VCaP (cell line): ENCODE measurements at regions not wholly inside any gene's neighbourhood (a gene's known extent, or its start where the extent isn't known, plus 50 kb on each side); places are given as distances from the start of the nearest gene placed in this dataset.

ENCODE experiments used
- H3K27ac ChIP-seq: fragments of 450-650 bp; 2 replicates; pipeline ENCODE4 v1.5.1; 2017
- TF ChIP-seq, protein P1 (sequence below): fragments of 450-650 bp; conservative IDR thresholded peaks from 2 replicates; pipeline ENCODE4 v1.5.1; 2017; ENCODE audit warnings: mild to moderate bottlenecking, moderate library complexity

DNA sequence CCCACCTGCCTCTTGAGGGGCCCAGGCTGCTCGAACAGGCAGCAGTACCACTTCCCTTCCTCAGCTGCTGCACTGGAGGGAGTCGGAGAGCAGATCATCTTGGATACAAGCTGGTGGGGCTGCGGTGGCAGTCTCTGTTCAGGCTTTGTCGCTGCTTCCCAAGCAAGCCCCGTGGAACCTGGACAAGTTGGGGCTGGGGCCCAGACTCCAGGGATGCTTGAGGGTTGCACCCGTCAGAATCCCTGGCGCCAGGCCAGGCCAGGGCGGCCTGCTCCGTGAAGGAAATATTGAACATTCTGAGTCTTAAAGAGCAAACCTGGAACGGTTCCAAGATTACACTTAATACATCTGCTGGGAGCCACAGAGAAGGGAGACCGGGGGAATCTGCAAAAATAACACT lies 310.1 kb upstream of the SORL1-AS1 start:
- TF ChIP-seq, protein P1, sequence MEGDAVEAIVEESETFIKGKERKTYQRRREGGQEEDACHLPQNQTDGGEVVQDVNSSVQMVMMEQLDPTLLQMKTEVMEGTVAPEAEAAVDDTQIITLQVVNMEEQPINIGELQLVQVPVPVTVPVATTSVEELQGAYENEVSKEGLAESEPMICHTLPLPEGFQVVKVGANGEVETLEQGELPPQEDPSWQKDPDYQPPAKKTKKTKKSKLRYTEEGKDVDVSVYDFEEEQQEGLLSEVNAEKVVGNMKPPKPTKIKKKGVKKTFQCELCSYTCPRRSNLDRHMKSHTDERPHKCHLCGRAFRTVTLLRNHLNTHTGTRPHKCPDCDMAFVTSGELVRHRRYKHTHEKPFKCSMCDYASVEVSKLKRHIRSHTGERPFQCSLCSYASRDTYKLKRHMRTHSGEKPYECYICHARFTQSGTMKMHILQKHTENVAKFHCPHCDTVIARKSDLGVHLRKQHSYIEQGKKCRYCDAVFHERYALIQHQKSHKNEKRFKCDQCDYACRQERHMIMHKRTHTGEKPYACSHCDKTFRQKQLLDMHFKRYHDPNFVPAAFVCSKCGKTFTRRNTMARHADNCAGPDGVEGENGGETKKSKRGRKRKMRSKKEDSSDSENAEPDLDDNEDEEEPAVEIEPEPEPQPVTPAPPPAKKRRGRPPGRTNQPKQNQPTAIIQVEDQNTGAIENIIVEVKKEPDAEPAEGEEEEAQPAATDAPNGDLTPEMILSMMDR = no peak
- no peak overlapping the region for H3K27ac ChIP-seq

DNA sequence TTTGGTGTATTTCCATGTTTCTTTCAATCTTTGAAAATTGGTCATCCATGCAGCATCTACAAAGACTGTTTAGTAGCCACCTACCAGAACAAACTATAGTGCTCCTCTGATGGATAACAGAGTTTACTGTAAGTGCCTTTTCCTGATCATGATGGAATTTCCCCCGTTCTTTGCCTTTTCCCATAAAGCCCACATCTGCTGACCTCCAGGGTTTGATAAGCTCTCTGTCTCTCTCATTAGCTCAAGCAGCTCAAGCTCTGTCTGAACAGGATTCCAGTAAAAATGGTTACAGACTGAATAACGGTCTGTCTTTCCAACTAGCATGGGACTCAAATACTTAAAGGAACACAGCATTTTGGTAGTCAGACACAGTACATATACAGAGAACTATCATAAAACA lies 308.4 kb upstream of the SORL1-AS1 start:
- no peak overlapping the region for H3K27ac ChIP-seq
- TF ChIP-seq, protein P1 = no peak

DNA sequence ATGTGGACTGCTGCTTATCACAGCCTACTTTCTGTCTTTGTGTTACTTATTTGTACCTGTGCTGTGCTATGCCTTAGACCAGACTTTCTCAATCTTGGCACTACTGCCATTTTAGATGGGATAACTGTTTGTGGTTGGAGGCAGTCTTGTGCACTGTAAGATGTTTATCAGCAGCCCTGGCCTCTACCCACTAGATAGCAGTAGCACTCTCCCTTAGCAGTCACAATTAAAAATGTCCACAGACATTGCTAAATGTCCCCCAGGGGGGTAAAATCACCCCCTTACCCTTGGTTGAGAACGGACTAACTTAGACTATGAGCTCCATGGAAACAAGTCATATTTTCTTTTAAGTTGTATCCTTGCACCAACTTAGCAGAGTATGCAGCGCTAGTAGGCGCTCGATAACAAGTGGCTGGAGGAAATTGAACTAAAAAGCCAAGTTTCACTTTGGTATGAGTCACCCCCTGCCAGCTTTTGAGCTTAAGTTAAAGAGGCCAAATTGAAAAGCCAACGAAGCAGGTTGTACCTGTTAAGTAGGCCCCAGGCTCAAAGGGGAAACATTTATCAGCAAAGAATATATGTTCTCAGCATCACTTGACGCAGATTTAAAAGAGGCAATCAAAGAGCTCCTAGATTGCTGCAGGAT lies 304.8 kb upstream of the SORL1-AS1 start:
- no peak overlapping the region for H3K27ac ChIP-seq
- TF ChIP-seq, protein P1 = no peak

DNA sequence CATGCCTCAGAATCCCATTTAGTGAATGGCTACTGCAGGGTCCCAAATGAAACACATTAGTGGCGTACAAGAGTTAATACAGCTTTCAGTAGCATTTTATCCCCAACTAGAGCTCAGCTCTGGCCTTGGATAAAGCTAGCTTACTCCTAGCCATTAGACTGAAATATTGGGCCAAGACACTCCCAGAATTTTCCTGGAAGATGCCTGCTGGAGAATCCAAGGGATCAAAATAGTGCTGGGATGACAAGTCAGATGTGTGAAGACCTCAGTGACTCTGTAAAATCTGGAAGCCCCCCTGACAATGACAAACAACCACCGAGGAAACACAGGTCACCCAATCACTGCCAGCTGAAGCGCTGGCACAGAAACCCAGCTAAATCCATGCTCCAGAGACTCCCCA lies 303.1 kb upstream of the SORL1-AS1 start:
- TF ChIP-seq, protein P1 = no peak

DNA sequence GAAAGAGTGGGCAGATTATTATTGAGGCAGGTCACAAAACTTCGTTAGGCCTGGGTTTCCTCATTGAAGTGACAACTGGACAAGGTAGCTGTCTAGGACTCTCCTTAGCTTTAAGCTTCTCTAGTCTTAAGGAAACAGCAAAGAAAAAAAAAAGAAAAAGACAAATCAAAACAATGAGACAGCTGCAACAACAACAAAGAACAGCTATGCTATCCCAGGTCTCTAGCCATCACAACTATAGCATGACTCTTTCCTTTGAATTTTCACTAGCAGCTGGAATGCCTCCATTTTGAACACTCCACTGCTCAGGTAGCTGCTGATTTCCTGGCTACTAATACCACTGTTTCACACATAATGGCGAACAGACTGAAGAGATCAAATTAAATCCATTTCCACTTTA lies 302.4 kb upstream of the SORL1-AS1 start:
- TF ChIP-seq, protein P1 = no peak
- H3K27ac ChIP-seq = no peak overlapping the region

More for the DNA sequence above, 303.1 kb upstream of the SORL1-AS1 start:
- H3K27ac ChIP-seq = no peak overlapping the region

DNA sequence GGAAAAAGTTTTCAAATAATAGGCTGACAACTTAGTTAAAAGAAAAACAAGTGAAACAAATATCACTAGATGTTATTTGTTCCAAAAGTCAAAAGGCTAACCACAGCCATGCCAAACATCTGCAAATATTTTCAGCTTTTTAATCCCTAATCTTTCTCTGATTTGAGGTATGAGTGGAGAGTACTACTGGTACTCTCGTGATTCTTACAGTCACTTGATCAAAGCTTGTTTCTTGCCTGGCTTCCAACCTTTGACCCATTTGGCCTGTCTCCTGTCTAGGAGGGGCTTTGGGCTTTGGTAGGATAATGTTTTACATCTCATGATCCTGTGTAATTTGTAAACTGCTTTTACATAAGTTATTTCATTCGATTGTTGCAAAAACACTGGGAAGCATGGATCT lies 301.8 kb upstream of the SORL1-AS1 start:
- TF ChIP-seq, protein P1 = no peak
- no peak overlapping the region for H3K27ac ChIP-seq

DNA sequence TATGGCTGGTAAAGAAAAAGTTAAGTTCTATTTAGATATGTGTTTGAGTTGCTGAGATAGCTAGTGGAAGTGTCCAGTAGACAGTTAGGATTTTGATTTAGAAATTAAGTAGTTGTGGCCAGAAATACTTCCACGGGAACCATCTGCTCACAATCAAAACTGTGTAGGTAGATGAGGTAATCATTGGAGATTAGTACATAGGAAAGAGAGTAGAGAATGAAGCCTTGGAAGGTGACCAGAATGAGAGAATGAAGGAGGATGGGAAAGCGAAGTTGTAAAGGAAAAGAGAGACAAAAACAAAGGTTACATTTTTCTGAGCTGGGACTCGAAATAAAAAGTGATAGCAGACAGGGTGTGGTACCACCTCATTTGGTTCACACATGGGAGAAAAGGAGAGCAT lies 296.9 kb upstream of the SORL1-AS1 start:
- TF ChIP-seq, protein P1 = no peak
- H3K27ac ChIP-seq = no peak overlapping the region
